ENCODE measurements at regions not wholly inside any gene's neighbourhood (a gene's known extent, or its start where the extent isn't known, plus 50 kb on each side); places are given as distances from the start of the nearest gene placed in this dataset.

- Histone ChIP-seq H3K27ac (replicated peaks) (no peak overlapping the region), H3K4me3 (no peak overlapping the region), H3K9me3 (replicated peaks) (no peaks in the 10 kb centered on the region), H3K27me3 (ENCODE audit: low read depth) (no peaks in the 10 kb centered on the region), H3K36me3 (no peaks in the 10 kb centered on the region), H3K4me1 (no peaks in the 10 kb centered on the region)
- no peak for TF ChIP-seq CTCF (IDR thresholded peaks at IDR 0.05; ENCODE audit: borderline replicate concordance)
- intact Hi-C loops (cut with micrococcal nuclease) = no loop called here
- DNase-seq = no peak
Observed at GRCh38 chr1:244998717-244999346, 134.5 kb upstream of the HNRNPU start.

DNA sequence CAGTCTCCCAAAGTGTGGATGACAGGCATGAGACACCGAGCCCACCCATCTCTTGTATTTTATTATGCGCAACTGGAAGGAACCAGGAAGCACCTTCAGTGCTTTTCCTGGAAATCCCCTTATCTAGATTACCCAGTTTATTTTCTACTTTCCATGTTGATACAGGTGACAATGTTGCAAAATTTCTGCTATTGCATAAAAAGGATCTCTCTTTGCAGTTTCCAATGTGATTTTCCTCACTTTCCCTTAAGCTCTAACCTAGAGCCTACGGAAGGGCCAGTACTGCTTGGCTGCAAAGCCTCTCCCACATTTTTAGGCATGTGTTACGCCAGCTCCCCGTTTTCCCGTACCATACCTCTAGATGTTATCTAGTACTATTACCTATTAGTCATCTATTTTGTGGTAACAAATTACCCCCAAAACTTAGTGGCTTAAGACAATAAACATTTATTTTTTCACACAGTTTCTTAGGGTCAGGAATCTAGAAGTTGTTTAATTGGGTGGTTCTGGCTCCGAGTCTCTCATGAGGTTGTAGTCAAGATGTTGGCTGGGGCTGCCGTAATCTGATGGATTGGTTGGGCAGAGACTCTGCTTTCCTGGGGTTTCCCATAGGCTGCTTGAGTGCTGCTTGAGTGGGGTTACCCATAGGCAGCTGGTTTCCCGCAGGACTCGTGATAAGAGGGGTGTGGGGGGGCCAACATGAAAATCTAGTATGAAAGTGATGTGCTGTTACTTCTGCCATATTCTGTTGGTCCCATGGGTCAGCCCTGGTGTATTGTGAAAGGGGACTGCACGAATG, 131.5 kb upstream of the HNRNPU start:
- Histone ChIP-seq H3K27me3 (ENCODE audit: low read depth) (no peaks in the 10 kb centered on the region), H3K4me1 (no peaks in the 10 kb centered on the region), H3K27ac (replicated peaks) (no peak overlapping the region), H3K36me3 (peaks cover 2% of the 10 kb centered on the region), H3K9me3 (replicated peaks) (no peaks in the 10 kb centered on the region), H3K4me3 (no peak overlapping the region)
- no peak for DNase-seq
- intact Hi-C loops (cut with micrococcal nuclease) = no loop called here
- TF ChIP-seq CTCF (IDR thresholded peaks at IDR 0.05; ENCODE audit: borderline replicate concordance) = no peak

DNA sequence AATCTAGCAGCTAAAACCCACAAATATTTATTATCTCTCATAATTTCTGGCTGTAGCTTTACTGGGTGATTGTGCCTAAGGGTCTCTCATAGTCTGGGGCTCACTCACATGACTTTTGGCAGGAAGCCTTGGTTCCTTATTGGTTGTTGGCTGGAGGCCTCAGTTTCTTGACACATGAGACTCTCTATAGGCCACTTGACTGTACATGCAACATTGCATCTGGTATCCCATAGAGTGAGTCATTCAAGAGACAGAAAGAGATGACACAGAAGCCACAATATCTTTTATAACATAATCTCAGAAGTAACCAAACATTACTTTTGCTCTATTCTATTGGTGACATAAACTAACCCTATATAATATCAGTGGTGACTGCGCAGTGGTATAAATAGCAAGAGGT, 128.5 kb upstream of the HNRNPU start:
- no peak for TF ChIP-seq CTCF (IDR thresholded peaks at IDR 0.05; ENCODE audit: borderline replicate concordance)
- H3K36me3 ChIP-seq = peaks cover 6% of the 10 kb centered on the region
- no peaks in the 10 kb centered on the region for H3K27me3 ChIP-seq (ENCODE audit: low read depth)
- H3K4me1 ChIP-seq = peaks cover 7% of the 10 kb centered on the region
- intact Hi-C loops (cut with micrococcal nuclease) = no loop called here
- H3K4me3 ChIP-seq = no peak overlapping the region
- no peaks in the 10 kb centered on the region for H3K9me3 ChIP-seq (replicated peaks)
- no peak for DNase-seq
- H3K27ac ChIP-seq (replicated peaks) = no peak overlapping the region

GRCh38 chr1:244989813-244990212, 125.5 kb upstream of the HNRNPU start:
- peaks cover 6% of the 10 kb centered on the region for H3K36me3 ChIP-seq
- peaks cover 7% of the 10 kb centered on the region for H3K4me1 ChIP-seq
- no peak overlapping the region for H3K27ac ChIP-seq (replicated peaks)
- H3K9me3 ChIP-seq (replicated peaks) = no peaks in the 10 kb centered on the region
- no peak for TF ChIP-seq CTCF (IDR thresholded peaks at IDR 0.05; ENCODE audit: borderline replicate concordance)
- H3K4me3 ChIP-seq = no peak overlapping the region
- DNase-seq = no peak
- H3K27me3 ChIP-seq (ENCODE audit: low read depth) = no peaks in the 10 kb centered on the region
- intact Hi-C loops (cut with micrococcal nuclease) = no loop called here

DNA sequence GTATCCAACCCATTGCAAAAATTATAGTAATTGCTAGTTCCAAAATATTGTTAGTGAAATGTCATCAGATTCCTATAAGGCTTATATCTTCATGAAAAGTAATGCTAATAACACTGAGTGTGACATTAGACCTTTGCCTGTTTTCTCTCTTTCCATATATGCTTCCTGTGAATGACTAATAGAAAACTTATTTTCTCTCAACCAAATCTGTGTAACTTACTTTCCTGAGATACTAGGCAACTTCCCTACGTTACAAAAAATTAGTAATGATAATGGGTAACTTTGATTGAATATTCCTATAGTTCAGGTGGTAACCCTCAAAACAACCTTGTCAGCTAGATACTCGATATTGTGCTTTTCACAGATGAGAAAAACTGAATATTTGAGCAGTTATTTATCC, 124.2 kb upstream of the HNRNPU start:
- Histone ChIP-seq H3K27ac (replicated peaks) (no peak overlapping the region), H3K4me3 (no peak overlapping the region), H3K27me3 (ENCODE audit: low read depth) (no peaks in the 10 kb centered on the region), H3K9me3 (replicated peaks) (no peaks in the 10 kb centered on the region), H3K4me1 (peaks cover 7% of the 10 kb centered on the region), H3K36me3 (peaks cover 6% of the 10 kb centered on the region)
- TF ChIP-seq CTCF (IDR thresholded peaks at IDR 0.05; ENCODE audit: borderline replicate concordance) = no peak
- intact Hi-C loops (cut with micrococcal nuclease) = no loop called here
- DNase-seq = no peak

Data from left ventricle myocardium inferior (tissue), 1 donor.